Naive B cell (primary cell): ENCODE measurements at regions not wholly inside any gene's neighbourhood (a gene's known extent, or its start where the extent isn't known, plus 50 kb on each side); places are given as distances from the start of the nearest gene placed in this dataset.
"Not testable (repeated sequence)": the region's sequence is repeated elsewhere in the genome, so short reads cannot be mapped to it uniquely, and the experiment has no call there.

Experiments used
- ATAC-seq, 2 donors: fragments of 150-1000 bp; cut with Tn5 transposase; 2 replicates each; pipeline ENCODE4 v1.10.0; 2021; ENCODE audit warnings: low read depth in 2 of 2, mild to moderate bottlenecking in 2 of 2, moderate library complexity in 2 of 2
- DNase-seq: peaks from one replicate; pipeline ENCODE4 v3.0.0; 2022
- H3K27ac Mint-ChIP-seq, 6 donors: one replicate each; pipeline ENCODE4 v1.8.0; 2020 to 2022; ENCODE audit warnings: mild to moderate bottlenecking in 6 of 6, mixed read lengths in 6 of 6, moderate library complexity in 5 of 6, inconsistent platforms in 2 of 6
- H3K27me3 Mint-ChIP-seq, 3 donors: one replicate each; pipeline ENCODE4 v1.8.0; 2021 to 2022; ENCODE audit warnings: mixed read lengths in 3 of 3, mild to moderate bottlenecking in 1 of 3
- H3K36me3 Mint-ChIP-seq, 2 donors: one replicate each; pipeline ENCODE4 v1.8.0; 2020 to 2022; ENCODE audit warnings: mixed read lengths in 2 of 2, inconsistent platforms in 1 of 2, mild to moderate bottlenecking in 1 of 2
- H3K4me1 Mint-ChIP-seq, 3 donors: one replicate each; pipeline ENCODE4 v1.8.0; 2020 to 2022; ENCODE audit warnings: mixed read lengths in 3 of 3, inconsistent platforms in 1 of 3, mild to moderate bottlenecking in 1 of 3, moderate library complexity in 1 of 3
- H3K4me3 Mint-ChIP-seq, 8 donors: one replicate each; pipeline ENCODE4 v1.8.0; 2020 to 2022; ENCODE audit warnings: mild to moderate bottlenecking in 8 of 8, mixed read lengths in 8 of 8, moderate library complexity in 8 of 8, inconsistent platforms in 2 of 8
- H3K9me3 Mint-ChIP-seq, 7 donors: one replicate each; pipeline ENCODE4 v1.8.0; 2020 to 2022; ENCODE audit warnings: mixed read lengths in 7 of 7, mild to moderate bottlenecking in 5 of 7, inconsistent platforms in 2 of 7, moderate library complexity in 1 of 7

DNA sequence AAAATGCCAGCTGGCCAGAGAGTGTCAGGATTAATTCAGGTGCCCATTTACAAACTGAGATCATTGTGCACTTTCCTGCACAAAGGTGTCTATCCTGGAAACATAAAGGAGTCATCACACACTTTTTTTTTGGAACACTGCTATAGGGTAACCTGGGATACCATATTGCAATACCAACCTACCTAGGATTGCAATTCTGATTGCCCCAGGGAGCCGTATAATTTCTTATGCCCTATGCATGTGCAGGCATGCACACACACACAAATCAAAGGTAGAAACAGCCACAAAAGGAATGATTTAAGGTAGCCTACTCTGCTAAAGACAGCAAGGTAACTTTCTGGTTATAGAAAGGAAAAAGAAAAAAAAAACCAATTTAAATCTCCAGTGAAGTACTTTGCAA, 285.3 kb upstream of the KITLG start:
- H3K9me3 Mint-ChIP-seq = peaks cover 0 to 10% (median 2%) of the 10 kb centered on the region in 7 donors
- H3K36me3 Mint-ChIP-seq = no peaks in the 10 kb centered on the region
- no peak for DNase-seq
- no peaks in the 10 kb centered on the region for H3K27me3 Mint-ChIP-seq
- H3K27ac Mint-ChIP-seq = no peak overlapping the region
- ATAC-seq = no peak
- H3K4me3 Mint-ChIP-seq = no peak overlapping the region
- H3K4me1 Mint-ChIP-seq = no peaks in the 10 kb centered on the region

DNA sequence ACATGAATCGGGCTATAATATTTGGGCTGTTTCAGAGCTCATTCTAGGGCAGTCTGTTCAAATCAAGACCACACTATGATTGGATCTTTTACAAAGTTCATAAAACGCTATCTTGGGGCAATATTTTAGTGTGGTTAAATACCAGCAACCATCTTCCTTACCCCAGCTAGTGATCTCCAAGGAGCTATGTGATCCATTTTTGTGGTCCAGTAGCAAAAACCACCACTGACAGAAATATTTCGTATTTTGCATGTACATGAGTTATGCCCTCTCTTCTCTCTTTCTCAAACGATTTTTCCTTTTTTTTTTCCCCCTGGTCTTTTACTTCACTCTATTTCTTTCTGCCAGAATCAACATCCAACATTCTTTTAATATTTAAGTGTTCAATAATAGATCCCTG, 280.6 kb upstream of the KITLG start:
- DNase-seq (no peak), ATAC-seq (no peak)
- Mint-ChIP-seq H3K27me3 (no peaks in the 10 kb centered on the region), H3K27ac (no peak overlapping the region), H3K36me3 (no peaks in the 10 kb centered on the region), H3K4me3 (no peak overlapping the region), H3K9me3 (peaks cover 0 to 10% (median 3%) of the 10 kb centered on the region in 7 donors), H3K4me1 (no peaks in the 10 kb centered on the region)

DNA sequence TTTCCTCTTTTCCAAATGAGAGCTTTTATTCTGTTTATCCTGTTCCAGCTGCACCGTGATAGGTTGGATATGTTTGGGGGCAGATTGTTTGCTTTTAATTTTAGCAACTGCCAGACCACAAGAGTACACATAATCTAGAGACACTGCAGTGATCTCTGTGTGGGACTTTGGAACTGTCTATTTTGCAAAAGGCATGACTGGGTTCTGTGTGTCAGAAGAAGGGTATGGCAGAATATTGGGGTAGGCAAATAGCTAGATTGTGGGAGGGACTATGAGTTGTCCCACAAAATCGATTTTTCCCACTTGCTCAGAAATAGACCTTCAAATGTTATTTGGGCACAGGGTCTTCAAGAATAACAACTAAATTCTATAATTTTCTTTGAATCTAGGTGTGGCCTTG, 275.9 kb upstream of the KITLG start:
- ATAC-seq (no peak), DNase-seq (no peak)
- Mint-ChIP-seq H3K4me3 (no peak overlapping the region), H3K27ac (no peak overlapping the region), H3K9me3 (peaks cover 0 to 8% (median 0%) of the 10 kb centered on the region in 7 donors), H3K4me1 (no peaks in the 10 kb centered on the region), H3K36me3 (no peaks in the 10 kb centered on the region), H3K27me3 (no peaks in the 10 kb centered on the region)

DNA sequence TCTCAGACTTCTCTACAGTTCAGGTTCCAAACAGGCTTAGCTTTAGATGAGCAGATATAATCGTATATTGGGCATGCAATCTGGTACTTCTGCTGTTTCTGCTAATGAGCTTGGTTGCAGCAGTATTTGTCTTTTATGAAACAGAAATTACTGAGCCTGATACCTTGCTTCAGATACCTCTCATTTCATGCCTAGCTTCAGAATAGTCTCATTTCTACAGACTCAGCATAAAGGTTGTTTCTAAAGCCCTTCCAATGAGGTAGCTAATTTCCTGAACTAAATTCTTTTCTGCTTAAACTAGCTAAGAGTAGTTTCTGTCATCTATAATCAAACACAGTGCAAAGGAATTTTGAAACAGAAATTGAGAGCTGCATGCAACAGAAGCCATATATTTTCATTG, 275.0 kb upstream of the KITLG start:
- Mint-ChIP-seq H3K27me3 (no peaks in the 10 kb centered on the region), H3K36me3 (no peaks in the 10 kb centered on the region), H3K4me1 (no peaks in the 10 kb centered on the region), H3K4me3 (no peak overlapping the region), H3K9me3 (peaks cover 0 to 8% (median 1%) of the 10 kb centered on the region in 7 donors), H3K27ac (no peak overlapping the region)
- ATAC-seq (no peak), DNase-seq (no peak)

DNA sequence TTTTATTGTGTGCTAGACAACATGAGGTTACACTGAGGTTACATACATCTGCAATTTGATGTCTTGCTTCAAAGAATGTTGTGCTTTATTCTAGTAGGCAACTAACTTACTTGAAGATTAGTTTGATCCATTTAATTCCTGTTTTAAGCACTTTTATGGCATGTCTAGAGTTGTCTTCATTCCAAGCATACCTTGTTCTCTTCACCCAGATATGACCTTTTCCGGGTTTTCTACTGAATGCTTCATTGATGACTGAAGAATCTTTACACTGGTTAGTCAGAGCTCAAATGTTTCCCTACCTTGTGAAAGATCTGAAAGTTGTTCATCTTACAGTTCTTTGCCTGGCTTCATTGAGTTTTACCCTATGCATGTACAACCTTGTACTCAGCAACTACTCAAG, 274.0 kb upstream of the KITLG start:
- H3K27me3 Mint-ChIP-seq = no peaks in the 10 kb centered on the region
- H3K4me3 Mint-ChIP-seq = no peak overlapping the region
- no peak for ATAC-seq

DNA sequence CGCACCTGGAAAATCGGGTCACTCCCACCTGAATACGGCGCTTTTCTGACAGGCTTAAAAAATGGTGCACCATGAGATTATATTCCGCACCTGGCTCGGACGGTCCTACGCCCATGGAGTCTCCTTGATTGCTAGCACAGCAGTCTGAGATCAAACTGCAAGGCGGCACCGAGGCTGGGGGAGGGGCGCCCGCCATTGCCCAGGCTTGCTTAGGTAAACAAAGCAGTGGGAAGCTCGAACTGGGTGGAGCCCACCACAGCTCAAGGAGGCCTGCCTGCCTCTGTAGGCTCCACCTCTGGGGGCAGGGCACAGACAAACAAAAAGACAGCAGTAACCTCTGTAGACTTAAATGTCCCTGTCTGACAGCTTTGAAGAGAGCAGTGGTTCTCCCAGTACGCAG, 267.0 kb upstream of the KITLG start:
- peaks cover 0 to 16% (median 10%) of the 10 kb centered on the region in 7 donors for H3K9me3 Mint-ChIP-seq
- H3K27ac Mint-ChIP-seq, DNase-seq, H3K27me3 Mint-ChIP-seq, ATAC-seq, H3K4me3 Mint-ChIP-seq, H3K36me3 Mint-ChIP-seq, H3K4me1 Mint-ChIP-seq: not testable (repeated sequence)

More for the DNA sequence above, 274.0 kb upstream of the KITLG start:
- H3K4me1 Mint-ChIP-seq = no peaks in the 10 kb centered on the region
- H3K27ac Mint-ChIP-seq = no peak overlapping the region
- DNase-seq = no peak
- H3K9me3 Mint-ChIP-seq = peaks cover 0 to 8% (median 7%) of the 10 kb centered on the region in 7 donors
- H3K36me3 Mint-ChIP-seq = no peaks in the 10 kb centered on the region

DNA sequence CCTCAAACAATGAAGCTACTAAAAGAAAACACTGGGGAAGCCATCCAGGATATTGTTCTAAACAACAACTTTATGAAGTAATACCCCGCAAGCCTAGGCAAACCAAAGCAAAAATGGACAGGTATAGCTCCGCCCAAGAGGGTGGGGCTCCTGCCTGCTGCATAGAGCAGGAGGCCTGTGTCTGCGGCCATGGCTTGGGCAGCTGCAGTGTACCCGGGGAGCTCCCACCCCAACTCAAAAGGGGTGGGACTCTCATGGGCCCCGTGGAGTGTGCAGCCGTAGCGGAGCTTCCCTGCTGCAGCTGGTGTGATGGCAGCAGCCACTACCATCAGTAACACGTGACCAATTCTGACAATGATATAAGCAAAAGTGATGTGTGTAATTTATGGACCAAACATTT, 264.2 kb upstream of the KITLG start:
- no peaks in the 10 kb centered on the region for H3K4me1 Mint-ChIP-seq
- no peak for DNase-seq
- peaks cover 2 to 7% of the 10 kb centered on the region in 2 donors for H3K36me3 Mint-ChIP-seq
- no peak overlapping the region for H3K27ac Mint-ChIP-seq
- H3K9me3 Mint-ChIP-seq = peaks cover 7 to 25% (median 14%) of the 10 kb centered on the region in 7 donors
- H3K4me3 Mint-ChIP-seq = no peak overlapping the region
- ATAC-seq = no peak
- no peaks in the 10 kb centered on the region for H3K27me3 Mint-ChIP-seq

DNA sequence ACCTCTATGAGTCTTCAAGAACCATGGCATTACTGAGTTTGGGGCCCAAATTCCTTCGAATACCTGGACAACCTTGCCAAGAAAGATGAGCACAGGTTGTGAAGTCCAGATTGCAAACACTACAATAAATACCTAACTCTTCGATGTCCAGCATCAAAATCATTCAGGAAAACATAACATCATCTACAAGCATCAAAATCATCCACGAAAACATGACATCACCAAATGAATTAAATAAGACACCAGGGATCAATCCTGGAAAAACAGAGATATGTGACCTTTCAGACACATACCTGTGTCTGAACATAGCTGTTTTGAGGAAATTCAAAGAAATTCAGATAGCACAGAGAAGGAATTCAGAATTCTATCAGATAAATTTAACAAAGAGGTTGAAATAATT, 262.0 kb upstream of the KITLG start:
- DNase-seq (no peak), ATAC-seq (no peak)
- Mint-ChIP-seq H3K4me3 (no peak overlapping the region), H3K36me3 (peaks cover 7% of the 10 kb centered on the region in 2 donors), H3K9me3 (peaks cover 18 to 46% (median 21%) of the 10 kb centered on the region in 7 donors), H3K27ac (no peak overlapping the region), H3K27me3 (no peaks in the 10 kb centered on the region), H3K4me1 (no peaks in the 10 kb centered on the region)

DNA sequence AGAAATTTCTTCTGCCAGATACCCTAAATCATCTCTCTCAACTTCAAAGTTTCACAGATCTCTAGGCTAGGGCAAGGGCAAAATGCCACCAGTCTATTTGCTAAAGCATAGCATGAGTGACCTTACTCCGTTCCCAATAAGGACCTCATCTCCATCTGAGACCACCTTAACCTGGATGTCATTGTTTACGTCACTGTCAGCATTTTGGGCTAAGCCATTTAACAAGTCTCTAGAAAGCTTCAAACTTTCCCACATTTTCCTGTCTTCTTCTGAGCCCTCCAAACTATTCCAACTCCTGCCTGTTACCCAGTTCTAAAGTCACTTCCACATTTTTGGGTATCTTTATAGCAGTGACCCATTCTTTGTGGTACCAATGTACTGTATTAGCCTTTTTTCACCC, 259.2 kb upstream of the KITLG start:
- peaks cover 14 to 42% (median 26%) of the 10 kb centered on the region in 7 donors for H3K9me3 Mint-ChIP-seq
- ATAC-seq = no peak
- H3K4me3 Mint-ChIP-seq = no peak overlapping the region
- no peak for DNase-seq
- peaks cover 7% of the 10 kb centered on the region in 2 donors for H3K36me3 Mint-ChIP-seq
- H3K27me3 Mint-ChIP-seq = no peaks in the 10 kb centered on the region
- no peaks in the 10 kb centered on the region for H3K4me1 Mint-ChIP-seq
- H3K27ac Mint-ChIP-seq = no peak overlapping the region

DNA sequence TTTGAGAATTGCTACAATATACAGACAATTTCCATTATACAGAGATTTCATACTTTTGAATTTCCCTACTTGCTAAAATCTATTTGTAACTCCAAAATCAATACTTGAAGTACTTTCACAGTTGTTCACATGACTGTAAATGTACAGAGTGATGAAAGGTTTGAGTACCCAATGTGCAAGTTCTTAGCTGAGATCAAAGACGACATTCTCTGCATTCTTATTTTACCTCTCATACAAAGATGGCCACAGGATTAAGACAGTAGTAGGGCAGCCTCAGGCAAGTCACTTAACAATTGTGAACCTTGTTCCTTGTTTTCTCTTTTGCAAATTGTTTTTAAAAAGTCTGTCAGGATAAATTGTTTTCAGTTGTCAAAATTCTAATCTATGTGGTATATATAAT, 255.9 kb upstream of the KITLG start:
- DNase-seq (no peak), ATAC-seq (no peak)
- Mint-ChIP-seq H3K36me3 (peaks cover 0 to 7% of the 10 kb centered on the region in 2 donors), H3K9me3 (peaks cover 9 to 29% (median 21%) of the 10 kb centered on the region in 7 donors), H3K27ac (no peak overlapping the region), H3K4me3 (no peak overlapping the region), H3K27me3 (no peaks in the 10 kb centered on the region), H3K4me1 (no peaks in the 10 kb centered on the region)

DNA sequence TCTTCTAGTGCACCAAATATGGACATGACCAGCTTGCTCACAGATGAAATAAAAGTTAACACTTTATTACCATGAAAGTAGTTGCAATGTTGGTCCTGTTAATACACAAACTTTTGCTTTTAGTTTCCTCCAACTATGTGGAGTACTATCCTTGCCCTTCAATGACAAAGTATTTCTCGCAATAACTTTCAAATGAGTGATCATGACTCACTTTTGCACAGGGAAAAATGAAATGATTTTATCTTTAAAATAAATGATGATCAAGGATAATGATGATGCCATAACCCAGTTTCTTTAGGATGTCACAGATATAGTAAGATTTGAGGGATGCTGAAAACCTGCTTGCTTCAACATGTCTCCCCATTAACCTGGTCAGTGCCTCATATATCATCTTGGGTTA, 254.0 kb upstream of the KITLG start:
- peaks cover 3 to 20% (median 17%) of the 10 kb centered on the region in 7 donors for H3K9me3 Mint-ChIP-seq
- no peaks in the 10 kb centered on the region for H3K27me3 Mint-ChIP-seq
- H3K36me3 Mint-ChIP-seq = peaks cover 0 to 3% of the 10 kb centered on the region in 2 donors
- H3K4me3 Mint-ChIP-seq = no peak overlapping the region
- ATAC-seq (no peak), DNase-seq (no peak)
- no peak overlapping the region for H3K27ac Mint-ChIP-seq
- H3K4me1 Mint-ChIP-seq = no peaks in the 10 kb centered on the region

DNA sequence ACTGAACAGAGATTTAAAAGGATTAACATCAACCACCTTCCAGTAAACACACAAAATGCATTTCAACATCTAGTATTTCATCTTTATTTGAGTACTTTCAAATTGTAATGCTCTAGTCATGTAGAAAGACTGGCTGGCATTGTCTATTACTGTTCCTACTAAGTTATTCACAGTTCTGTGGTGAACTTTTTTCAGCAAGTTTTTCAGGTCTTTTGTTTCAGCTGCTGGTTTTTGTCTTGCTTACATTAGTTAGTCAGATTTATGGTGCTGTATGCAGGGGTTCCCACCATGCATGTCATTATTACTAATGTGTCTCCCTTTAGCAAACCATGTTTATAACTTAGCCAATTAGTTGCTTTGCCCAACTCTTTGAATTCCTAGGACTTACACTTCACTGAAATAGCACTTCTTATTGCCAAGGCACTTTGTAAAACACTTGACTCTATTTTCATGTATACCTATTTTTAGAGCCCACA, 253.4 kb upstream of the KITLG start:
- H3K9me3 Mint-ChIP-seq = peaks cover 4 to 17% (median 14%) of the 10 kb centered on the region in 7 donors
- no peak for ATAC-seq
- no peaks in the 10 kb centered on the region for H3K4me1 Mint-ChIP-seq
- no peak overlapping the region for H3K27ac Mint-ChIP-seq
- H3K4me3 Mint-ChIP-seq = no peak overlapping the region
- no peaks in the 10 kb centered on the region for H3K36me3 Mint-ChIP-seq
- no peak for DNase-seq
- no peaks in the 10 kb centered on the region for H3K27me3 Mint-ChIP-seq

DNA sequence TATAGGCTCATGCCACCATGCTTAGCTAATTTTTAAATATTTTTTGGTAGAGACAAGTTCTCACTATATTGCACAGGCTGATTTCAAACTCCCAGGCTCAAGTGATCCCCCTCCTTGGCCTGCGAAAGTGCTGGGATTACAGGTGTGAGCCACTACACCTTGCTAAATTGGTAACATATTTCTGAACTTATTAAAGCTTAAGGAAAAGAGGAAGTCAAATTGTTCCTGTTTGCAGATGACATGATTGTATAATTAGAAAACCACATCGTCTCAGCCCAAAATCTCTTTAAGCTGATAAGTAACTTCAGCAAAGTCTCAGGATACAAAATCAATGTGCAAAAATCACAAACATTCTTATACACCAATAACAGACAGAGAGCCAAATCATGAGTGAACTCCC, 248.3 kb upstream of the KITLG start:
- not testable (repeated sequence) for H3K4me3 Mint-ChIP-seq, ATAC-seq, DNase-seq, H3K36me3 Mint-ChIP-seq, H3K27me3 Mint-ChIP-seq, H3K4me1 Mint-ChIP-seq, H3K27ac Mint-ChIP-seq
- H3K9me3 Mint-ChIP-seq = peaks cover 0 to 16% (median 7%) of the 10 kb centered on the region in 7 donors

DNA sequence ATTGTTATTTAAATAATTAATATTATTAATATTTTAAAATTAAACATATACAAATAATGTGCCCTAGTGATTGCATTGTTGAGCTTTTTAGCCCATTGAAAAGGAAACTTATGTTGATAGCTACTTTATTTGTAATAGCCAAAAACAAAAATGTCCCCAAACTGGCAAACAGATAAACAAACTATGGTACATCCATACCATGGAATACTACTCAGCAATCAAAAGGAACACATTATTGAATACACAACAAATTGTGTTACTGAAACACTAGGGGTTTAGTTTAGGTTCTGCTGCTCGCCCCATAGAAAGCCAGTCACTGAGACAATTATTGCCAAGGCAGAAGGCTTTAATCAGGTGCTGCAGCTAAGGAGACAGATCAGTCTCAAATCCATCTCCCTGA, 239.7 kb upstream of the KITLG start:
- ATAC-seq (no peak), DNase-seq (no peak)
- Mint-ChIP-seq H3K27ac (no peak overlapping the region), H3K4me3 (no peak overlapping the region), H3K36me3 (no peaks in the 10 kb centered on the region), H3K9me3 (peaks cover 0 to 7% (median 0%) of the 10 kb centered on the region in 7 donors), H3K4me1 (no peaks in the 10 kb centered on the region), H3K27me3 (no peaks in the 10 kb centered on the region)

DNA sequence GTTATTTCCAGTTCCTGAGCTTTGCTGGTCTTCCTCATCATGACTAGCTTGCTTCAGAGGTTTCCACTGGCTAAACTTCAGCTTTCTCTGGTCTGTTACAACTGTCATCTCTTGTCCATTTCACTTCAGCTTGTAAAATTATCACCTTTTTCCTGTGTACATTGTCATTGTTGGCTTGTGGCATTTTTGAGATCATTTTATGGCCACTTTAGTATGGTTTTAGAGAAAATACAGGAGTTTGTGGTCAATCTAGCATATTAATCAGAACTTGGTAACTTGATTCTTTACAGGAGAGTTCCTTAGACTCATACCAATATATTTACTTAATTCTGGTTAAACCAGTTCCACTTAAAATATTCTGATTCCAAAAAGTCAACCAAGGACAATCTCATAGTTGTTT, 235.9 kb upstream of the KITLG start:
- H3K27me3 Mint-ChIP-seq = peaks cover 0 to 5% (median 0%) of the 10 kb centered on the region in 3 donors
- no peak for ATAC-seq
- peaks cover 0 to 12% (median 6%) of the 10 kb centered on the region in 7 donors for H3K9me3 Mint-ChIP-seq
- no peak overlapping the region for H3K4me3 Mint-ChIP-seq
- DNase-seq = no peak
- H3K4me1 Mint-ChIP-seq = no peaks in the 10 kb centered on the region
- H3K36me3 Mint-ChIP-seq = no peaks in the 10 kb centered on the region
- no peak overlapping the region for H3K27ac Mint-ChIP-seq
